ENCODE measurements at regions not wholly inside any gene's neighbourhood (a gene's known extent, or its start where the extent isn't known, plus 50 kb on each side); places are given as distances from the start of the nearest gene placed in this dataset.

DNA sequence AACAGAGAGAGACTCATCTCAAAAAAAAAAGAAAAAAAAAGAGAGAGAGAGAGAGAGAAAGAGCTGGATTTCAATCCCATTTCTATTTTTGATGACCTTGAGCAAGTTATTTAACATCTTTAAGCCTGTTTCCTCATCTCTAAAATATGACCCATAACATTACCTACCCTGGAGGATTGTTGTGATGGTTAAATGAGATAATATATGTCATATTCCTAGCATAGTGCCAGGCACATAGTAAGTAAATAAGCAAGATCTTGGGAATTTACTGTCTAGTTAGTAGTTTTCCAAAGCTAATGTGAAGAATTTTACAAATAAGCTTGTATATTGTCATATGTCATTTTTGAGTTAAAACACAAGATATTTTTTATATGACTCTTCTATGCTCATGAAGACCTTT is 236.5 kb downstream of the PHLDA1 start:
- Histone ChIP-seq H4K20me1 (ENCODE audit: insufficient read depth) (no peaks in the 10 kb centered on the region), H3K4me2 (no peak overlapping the region), H3K27ac (ENCODE audit: low read depth in 2 of 2, low read length in 1 of 2) (no peak overlapping the region), H3F3A (replicated peaks; ENCODE audit: insufficient read depth) (peaks cover 8% of the 10 kb centered on the region), H3K4me1 (ENCODE audit: control insufficient read depth in 1 of 2, insufficient read depth in 2 of 2, low read depth in 1 of 2, low read length in 1 of 2) (peaks cover 0 to 2% of the 10 kb centered on the region in 2 experiments; a peak in 1 of 4 replicates), H3K79me2 (ENCODE audit: insufficient read depth) (no peaks in the 10 kb centered on the region), H3K27me3 (ENCODE audit: insufficient read depth) (no peaks in the 10 kb centered on the region), H3K36me3 (replicated peaks in 1 of 2; ENCODE audit: control insufficient read depth in 1 of 2, insufficient read depth in 2 of 2, low read length in 1 of 2) (no peaks in the 10 kb centered on the region), H3K9me2 (no peaks in the 10 kb centered on the region), H3K9me3 (no peaks in the 10 kb centered on the region), H3K9ac (no peak overlapping the region), H3K4me3 (ENCODE audit: low read depth in 2 of 2, low read length in 1 of 2) (no peak overlapping the region), H2AFZ (ENCODE audit: low read depth) (no peak overlapping the region)
- CTCF ChIA-PET: no interaction called here
- POLR2A ChIA-PET: no interaction called here
- no peak for TF ChIP-seq EZH2phosphoT487 (IDR thresholded peaks at IDR 0.05; ENCODE audit: borderline replicate concordance, low read depth)
- TF ChIP-seq TEAD4 (IDR thresholded peaks at IDR 0.05; ENCODE audit: borderline replicate concordance, insufficient read depth): no peak
- DNase-seq: no peak

- Histone ChIP-seq H3K9me2 (no peaks in the 10 kb centered on the region), H3K9me3 (no peaks in the 10 kb centered on the region), H3K4me2 (no peak overlapping the region), H3K27ac (ENCODE audit: low read depth in 2 of 2, low read length in 1 of 2) (no peak overlapping the region), H2AFZ (ENCODE audit: low read depth) (no peak overlapping the region), H3K36me3 (replicated peaks in 1 of 2; ENCODE audit: control insufficient read depth in 1 of 2, insufficient read depth in 2 of 2, low read length in 1 of 2) (no peaks in the 10 kb centered on the region), H3K9ac (no peak overlapping the region), H3K27me3 (ENCODE audit: insufficient read depth) (no peaks in the 10 kb centered on the region), H3K4me3 (ENCODE audit: low read depth in 2 of 2, low read length in 1 of 2) (no peak overlapping the region), H4K20me1 (ENCODE audit: insufficient read depth) (no peaks in the 10 kb centered on the region), H3K4me1 (ENCODE audit: control insufficient read depth in 1 of 2, insufficient read depth in 2 of 2, low read depth in 1 of 2, low read length in 1 of 2) (peaks cover 0 to 2% of the 10 kb centered on the region in 2 experiments; a peak in 1 of 4 replicates), H3F3A (replicated peaks; ENCODE audit: insufficient read depth) (peaks cover 8% of the 10 kb centered on the region), H3K79me2 (ENCODE audit: insufficient read depth) (no peaks in the 10 kb centered on the region)
- ChIA-PET CTCF (interaction anchor here (1.0 to 2.1 kb wide), 2 partner anchors 11 to 270 kb away, joined by 3 to 9 read pairs; no protein-coding TSS in a partner anchor), POLR2A (no interaction called here)
- 17% methylated on average over 1 of the region's 1 CpG for WGBS (ENCODE audit: low lambda C conversion rate)
- DNase-seq: no peak
- TF ChIP-seq GABPA (IDR thresholded peaks at IDR 0.05; ENCODE audit: low read depth) (no peak), ELF1 (IDR thresholded peaks at IDR 0.05) (no peak), YY1 (IDR thresholded peaks at IDR 0.05; ENCODE audit: low read depth) (no peak), PBX3 (IDR thresholded peaks at IDR 0.05) (peak; percentile 65), EZH2phosphoT487 (IDR thresholded peaks at IDR 0.05; ENCODE audit: borderline replicate concordance, low read depth) (no peak), SMC3 (IDR thresholded peaks at IDR 0.05; ENCODE audit: low read depth, low read length) (no peak), USF1 (IDR thresholded peaks at IDR 0.05; ENCODE audit: borderline replicate concordance, low read depth) (no peak), IRF3 (IDR thresholded peaks at IDR 0.05; ENCODE audit: low read depth, low read length) (no peak), JUND (IDR thresholded peaks at IDR 0.05) (peak; percentile 75), NRF1 (IDR thresholded peaks at IDR 0.05; ENCODE audit: low read depth, low read length) (no peak), REST (IDR thresholded peaks at IDR 0.05; ENCODE audit: low read depth, low read length) (no peak), MXI1 (IDR thresholded peaks at IDR 0.05; ENCODE audit: low read depth, low read length) (no peak), ZBTB33 (IDR thresholded peaks at IDR 0.05; ENCODE audit: borderline replicate concordance, low read depth) (no peak), TAF1 (IDR thresholded peaks at IDR 0.05; ENCODE audit: borderline replicate concordance, low read depth, low read length) (no peak), CTCF (IDR thresholded peaks at IDR 0.05) (no peak), EP300 (IDR thresholded peaks at IDR 0.05; ENCODE audit: borderline replicate concordance in 1 of 2, low read depth in 1 of 2, low read length in 1 of 2) (peak; percentile 65 to 71; a peak in 3 of 4 replicates)
Observed at GRCh38 chr12:75792687-75793086, 238.9 kb downstream of the PHLDA1 start.
